HEK293T (cell line): ENCODE measurements at regions not wholly inside any gene's neighbourhood (a gene's known extent, or its start where the extent isn't known, plus 50 kb on each side); places are given as distances from the start of the nearest gene placed in this dataset.

Source experiments
- BHLHE40 ChIP-seq: fragments of 450-650 bp; IDR thresholded peaks from 2 replicates; pipeline ENCODE4 v1.6.1; 2016; ENCODE audit warnings: mild to moderate bottlenecking, moderate library complexity, borderline replicate concordance
- CTBP1 ChIP-seq: fragments of 450-650 bp; IDR thresholded peaks from 2 replicates; pipeline ENCODE4 v1.6.1; 2016; ENCODE audit warnings: borderline replicate concordance
- FOXA1 ChIP-seq: fragments of 450-650 bp; IDR thresholded peaks from 2 replicates; pipeline ENCODE4 v1.6.1; 2016; ENCODE audit warnings: mild to moderate bottlenecking
- FOXK2 ChIP-seq: fragments of 450-650 bp; IDR thresholded peaks from 2 replicates; pipeline ENCODE4 v1.6.1; 2016; ENCODE audit warnings: mild to moderate bottlenecking
- FOXM1 ChIP-seq: fragments of 450-650 bp; IDR thresholded peaks from 2 replicates; pipeline ENCODE4 v1.6.1; 2017; ENCODE audit warnings: mild to moderate bottlenecking, borderline replicate concordance
- LEF1 ChIP-seq: fragments of 450-650 bp; IDR thresholded peaks from 2 replicates; pipeline ENCODE4 v1.6.1; 2017; ENCODE audit warnings: mild to moderate bottlenecking, borderline replicate concordance
- NFRKB ChIP-seq: fragments of 450-650 bp; IDR thresholded peaks from 2 replicates; pipeline ENCODE4 v1.6.1; 2016; ENCODE audit warnings: mild to moderate bottlenecking, moderate library complexity
- SP1 ChIP-seq: fragments of 450-650 bp; IDR thresholded peaks from 2 replicates; pipeline ENCODE4 v1.6.1; 2017
- SUZ12 ChIP-seq: fragments of 450-650 bp; IDR thresholded peaks from 2 replicates; pipeline ENCODE4 v1.6.1; 2016; ENCODE audit warnings: mild to moderate bottlenecking
- TARDBP ChIP-seq: fragments of 450-650 bp; IDR thresholded peaks from 2 replicates; pipeline ENCODE4 v1.6.1; 2016

GRCh38 chr5:112625246-112625645 lies 112.4 kb upstream of the APC start:
- no peak for TF ChIP-seq FOXA1
- no peak for TF ChIP-seq SP1
- TF ChIP-seq TARDBP, result no peak
- no peak for TF ChIP-seq FOXM1
- TF ChIP-seq SUZ12, result no peak
- no peak for TF ChIP-seq CTBP1
- no peak for TF ChIP-seq NFRKB
- no peak for TF ChIP-seq FOXK2
- no peak for TF ChIP-seq BHLHE40
- no peak for TF ChIP-seq LEF1
